WTC11 (cell line): ENCODE measurements at regions not wholly inside any gene's neighbourhood (a gene's known extent, or its start where the extent isn't known, plus 50 kb on each side); places are given as distances from the start of the nearest gene placed in this dataset.

Source experiments
- AR ChIP-seq: fragments of 250-450 bp; sonication (Bioruptor Pico); IDR thresholded peaks from 2 replicates; pipeline ENCODE4 v1.9.0; 2021; ENCODE audit warnings: mild to moderate bottlenecking
- ARID4B ChIP-seq: sonication (generic); formaldehyde crosslinking; IDR thresholded peaks from 2 replicates; pipeline ENCODE4 v1.8.0; 2023; ENCODE audit warnings: missing genetic modification reagents, mild to moderate bottlenecking, borderline replicate concordance
- ATF2 ChIP-seq: sonication (generic); formaldehyde crosslinking; IDR thresholded peaks from 2 replicates; pipeline ENCODE4 v1.8.1; 2022; ENCODE audit warnings: low read depth, missing genetic modification reagents, borderline replicate concordance
- ELF4 ChIP-seq: sonication (generic); formaldehyde crosslinking; IDR thresholded peaks from 2 replicates; pipeline ENCODE4 v1.8.1; 2022; ENCODE audit warnings: low read depth, mild to moderate bottlenecking, moderate library complexity, missing genetic modification reagents
- FOXK1 ChIP-seq: sonication (generic); formaldehyde crosslinking; IDR thresholded peaks from 2 replicates; pipeline ENCODE4 v1.8.0; 2022; ENCODE audit warnings: mild to moderate bottlenecking, moderate library complexity, missing genetic modification reagents
- HMGXB4 ChIP-seq: sonication (generic); formaldehyde crosslinking; IDR thresholded peaks from 2 replicates; pipeline ENCODE4 v1.8.1; 2023; ENCODE audit warnings: mild to moderate bottlenecking, moderate library complexity, missing genetic modification reagents
- JAZF1 ChIP-seq: fragments of 250-450 bp; sonication (Bioruptor Pico); IDR thresholded peaks from 2 replicates; pipeline ENCODE4 v1.9.0; 2021; ENCODE audit warnings: moderate library complexity, mild to moderate bottlenecking, inconsistent platforms
- PREB ChIP-seq: sonication (generic); formaldehyde crosslinking; IDR thresholded peaks from 2 replicates; pipeline ENCODE4 v1.8.1; 2022; ENCODE audit warnings: mild to moderate bottlenecking, missing genetic modification reagents, moderate library complexity, borderline replicate concordance
- USF2 ChIP-seq: sonication (generic); formaldehyde crosslinking; IDR thresholded peaks from 2 replicates; pipeline ENCODE4 v1.8.1; 2023; ENCODE audit warnings: mild to moderate bottlenecking, missing genetic modification reagents, moderate library complexity
- ZBTB43 ChIP-seq: sonication (generic); formaldehyde crosslinking; IDR thresholded peaks from 2 replicates; pipeline ENCODE4 v1.8.1; 2023; ENCODE audit warnings: mild to moderate bottlenecking, missing genetic modification reagents
- ZNF219 ChIP-seq: sonication (generic); formaldehyde crosslinking; IDR thresholded peaks from 2 replicates; pipeline ENCODE4 v1.8.0; 2023; ENCODE audit warnings: missing genetic modification reagents, mild to moderate bottlenecking, borderline replicate concordance
- ZNF317 ChIP-seq: sonication (generic); formaldehyde crosslinking; IDR thresholded peaks from 2 replicates; pipeline ENCODE4 v1.8.1; 2023; ENCODE audit warnings: low read depth, mild to moderate bottlenecking, moderate library complexity, missing genetic modification reagents, borderline replicate concordance
- ZNF512 ChIP-seq: sonication (generic); formaldehyde crosslinking; IDR thresholded peaks from 2 replicates; pipeline ENCODE4 v1.8.1; 2022; ENCODE audit warnings: missing genetic modification reagents, borderline replicate concordance

GRCh38 chr4:8683462-8683861, 90.9 kb downstream of the CPZ start (continued):
- TF ChIP-seq AR (no peak), HMGXB4 (CRISPR knock-in tag) (no peak), USF2 (CRISPR knock-in tag) (no peak), FOXK1 (CRISPR knock-in tag) (no peak), ELF4 (CRISPR knock-in tag) (no peak), ZNF512 (no peak), ATF2 (CRISPR knock-in tag) (no peak), PREB (CRISPR knock-in tag) (no peak), ZBTB43 (CRISPR knock-in tag) (no peak), ZNF219 (CRISPR knock-in tag) (no peak), ARID4B (no peak), JAZF1 (CRISPR knock-in tag) (no peak), ZNF317 (no peak)
- TF ChIP-seq, all 79 proteins: peak for 0
